ENCODE measurements at regions not wholly inside any gene's neighbourhood (a gene's known extent, or its start where the extent isn't known, plus 50 kb on each side); places are given as distances from the start of the nearest gene placed in this dataset.

DNA sequence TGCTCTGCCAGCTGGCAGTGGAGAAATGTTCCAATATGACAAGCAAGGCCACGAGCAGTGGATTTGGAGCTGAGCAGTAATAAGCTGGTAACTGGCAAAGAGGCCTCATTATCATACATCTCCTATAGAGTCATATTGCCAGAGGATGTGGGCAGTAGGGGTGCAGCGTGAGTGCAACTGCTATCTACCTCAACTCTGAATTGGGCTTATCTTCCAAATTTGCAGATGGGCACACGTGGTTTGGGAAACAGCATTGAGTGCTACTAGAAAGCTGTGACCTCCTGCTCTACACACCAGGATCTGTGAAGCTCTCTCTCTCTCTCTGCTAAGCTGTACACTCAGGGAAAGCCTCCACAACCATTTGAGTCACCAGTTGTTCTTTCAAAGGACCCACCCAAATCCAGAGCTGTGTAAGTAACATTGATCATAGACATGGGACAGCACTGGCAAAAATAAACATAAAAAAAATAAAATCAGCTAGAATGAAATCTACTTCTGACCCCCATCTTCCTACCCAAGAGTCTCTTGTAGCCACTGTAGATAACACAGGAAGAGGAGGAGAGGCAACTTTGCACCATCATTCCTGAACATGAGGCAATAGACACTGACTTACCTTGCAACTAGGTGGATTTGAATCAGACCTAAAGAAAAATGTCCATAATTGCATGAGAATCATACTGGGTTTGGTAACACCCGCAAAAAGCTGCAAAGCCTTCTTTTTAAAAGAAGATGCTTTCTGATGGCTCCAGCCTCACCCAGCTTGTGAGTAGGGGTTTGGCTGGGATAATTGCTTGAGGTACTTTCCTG, 82.9 kb upstream of the THBS1 start:
- TF ChIP-seq POLR2AphosphoS5 (IDR thresholded peaks at IDR 0.05; ENCODE audit: low read depth, low read length): no peak
- no peak for TF ChIP-seq TCF7L2 (IDR thresholded peaks at IDR 0.05; ENCODE audit: low read depth, low read length)
- no peak for TF ChIP-seq REST (IDR thresholded peaks at IDR 0.05; ENCODE audit: insufficient read depth in 1 of 2, low read depth in 2 of 2, low read length in 1 of 2)
- Histone ChIP-seq H3K4me3 (ENCODE audit: low read depth in 2 of 2, low read length in 2 of 2) (no peak overlapping the region), H3K9me3 (ENCODE audit: control insufficient read depth, insufficient read depth, low read depth, low read length) (no peaks in the 10 kb centered on the region), H3K27me3 (ENCODE audit: control insufficient read depth, insufficient read depth, low read length) (no peaks in the 10 kb centered on the region), H3K36me3 (ENCODE audit: control insufficient read depth, insufficient read depth, low read length) (no peaks in the 10 kb centered on the region), H3K27ac (ENCODE audit: low read length) (no peak overlapping the region), H3K4me1 (ENCODE audit: control insufficient read depth, insufficient read depth, low read length) (no peaks in the 10 kb centered on the region)
- BruUV-seq (replicated peaks): no TSS peak
- intact Hi-C loops (cut with micrococcal nuclease; ENCODE audit: unreplicated experiment): no loop called here
- no peak for ATAC-seq
- CTCF ChIA-PET: no interaction called here
- in situ Hi-C loops (cut with HindIII; ENCODE audit: low pct_unique_long_range_greater_than_20kb, low sequenced_read_pairs): no loop called here
- POLR2A ChIA-PET: no interaction called here
- DNase-seq (ENCODE audit: low read depth, low spot score): no peak

GRCh38 chr15:39498629-39499028, 82.2 kb upstream of the THBS1 start:
- ChIA-PET CTCF (no interaction called here), POLR2A (no interaction called here)
- in situ Hi-C loops (cut with HindIII; ENCODE audit: low pct_unique_long_range_greater_than_20kb, low sequenced_read_pairs) (no loop called here), intact Hi-C loops (cut with micrococcal nuclease; ENCODE audit: unreplicated experiment) (no loop called here)
- Histone ChIP-seq H3K4me3 (ENCODE audit: low read depth in 2 of 2, low read length in 2 of 2) (no peak overlapping the region), H3K4me1 (ENCODE audit: control insufficient read depth, insufficient read depth, low read length) (no peaks in the 10 kb centered on the region), H3K27ac (ENCODE audit: low read length) (no peak overlapping the region), H3K27me3 (ENCODE audit: control insufficient read depth, insufficient read depth, low read length) (no peaks in the 10 kb centered on the region), H3K9me3 (ENCODE audit: control insufficient read depth, insufficient read depth, low read depth, low read length) (no peaks in the 10 kb centered on the region), H3K36me3 (ENCODE audit: control insufficient read depth, insufficient read depth, low read length) (no peaks in the 10 kb centered on the region)
- no TSS peak for BruUV-seq (replicated peaks)
- no peak for DNase-seq (ENCODE audit: low read depth, low spot score)
- TF ChIP-seq CTCF (IDR thresholded peaks at IDR 0.05) (no peak), POLR2AphosphoS5 (IDR thresholded peaks at IDR 0.05; ENCODE audit: low read depth, low read length) (no peak), REST (IDR thresholded peaks at IDR 0.05; ENCODE audit: insufficient read depth in 1 of 2, low read depth in 2 of 2, low read length in 1 of 2) (no peak), TCF7L2 (IDR thresholded peaks at IDR 0.05; ENCODE audit: low read depth, low read length) (no peak), SIN3A (IDR thresholded peaks at IDR 0.05; ENCODE audit: borderline replicate concordance, insufficient read depth, low read depth, low read length) (no peak)
- no peak for ATAC-seq

Measured in Panc1 (cell line).